ENCODE measurements at regions not wholly inside any gene's neighbourhood (a gene's known extent, or its start where the extent isn't known, plus 50 kb on each side); places are given as distances from the start of the nearest gene placed in this dataset.

- Mint-ChIP-seq H3K27me3 (ENCODE audit: low read depth) (no peaks in the 10 kb centered on the region), H3K4me1 (ENCODE audit: low read depth) (no peaks in the 10 kb centered on the region), H3K36me3 (ENCODE audit: low read depth) (no peaks in the 10 kb centered on the region), H3K27ac (no peak overlapping the region), H3K4me3 (no peak overlapping the region), H3K9me3 (no peaks in the 10 kb centered on the region)
- no peak for DNase-seq (ENCODE audit: low spot score)
Measured at GRCh38 chr10:130958981-130959751, 352.4 kb downstream of the TCERG1L start.

GRCh38 chr10:130959752-130960195, 351.7 kb downstream of the TCERG1L start:
- DNase-seq (ENCODE audit: low spot score): no peak
- Mint-ChIP-seq H3K27ac (no peak overlapping the region), H3K27me3 (ENCODE audit: low read depth) (no peaks in the 10 kb centered on the region), H3K36me3 (ENCODE audit: low read depth) (no peaks in the 10 kb centered on the region), H3K4me1 (ENCODE audit: low read depth) (no peaks in the 10 kb centered on the region), H3K9me3 (no peaks in the 10 kb centered on the region), H3K4me3 (no peak overlapping the region)

- no peaks in the 10 kb centered on the region for H3K36me3 Mint-ChIP-seq (ENCODE audit: low read depth)
- H3K9me3 Mint-ChIP-seq: no peaks in the 10 kb centered on the region
- no peak overlapping the region for H3K4me3 Mint-ChIP-seq
- no peak overlapping the region for H3K27ac Mint-ChIP-seq
- no peaks in the 10 kb centered on the region for H3K4me1 Mint-ChIP-seq (ENCODE audit: low read depth)
- no peaks in the 10 kb centered on the region for H3K27me3 Mint-ChIP-seq (ENCODE audit: low read depth)
- DNase-seq (ENCODE audit: low spot score): no peak
Measured at GRCh38 chr10:130960531-130960930, 351.0 kb downstream of the TCERG1L start.

- no peak for DNase-seq (ENCODE audit: low spot score)
- Mint-ChIP-seq H3K9me3 (no peaks in the 10 kb centered on the region), H3K36me3 (ENCODE audit: low read depth) (no peaks in the 10 kb centered on the region), H3K4me3 (no peak overlapping the region), H3K4me1 (ENCODE audit: low read depth) (no peaks in the 10 kb centered on the region), H3K27ac (no peak overlapping the region), H3K27me3 (ENCODE audit: low read depth) (no peaks in the 10 kb centered on the region)
Measured at GRCh38 chr10:130961506-130962239, 349.8 kb downstream of the TCERG1L start.

GRCh38 chr10:130962240-130963051, 349.1 kb downstream of the TCERG1L start:
- Mint-ChIP-seq H3K9me3 (no peaks in the 10 kb centered on the region), H3K36me3 (ENCODE audit: low read depth) (no peaks in the 10 kb centered on the region)
- DNase-seq (ENCODE audit: low spot score): no peak

GRCh38 chr10:130963052-130963393, 348.5 kb downstream of the TCERG1L start:
- no peaks in the 10 kb centered on the region for H3K9me3 Mint-ChIP-seq
- no peak overlapping the region for H3K27ac Mint-ChIP-seq
- no peaks in the 10 kb centered on the region for H3K36me3 Mint-ChIP-seq (ENCODE audit: low read depth)
- H3K4me1 Mint-ChIP-seq (ENCODE audit: low read depth): no peaks in the 10 kb centered on the region
- no peak overlapping the region for H3K4me3 Mint-ChIP-seq
- H3K27me3 Mint-ChIP-seq (ENCODE audit: low read depth): no peaks in the 10 kb centered on the region
- DNase-seq (ENCODE audit: low spot score): no peak

More at GRCh38 chr10:130962240-130963051, 349.1 kb downstream of the TCERG1L start:
- no peaks in the 10 kb centered on the region for H3K4me1 Mint-ChIP-seq (ENCODE audit: low read depth)
- H3K27me3 Mint-ChIP-seq (ENCODE audit: low read depth): no peaks in the 10 kb centered on the region
- H3K27ac Mint-ChIP-seq: no peak overlapping the region
- no peak overlapping the region for H3K4me3 Mint-ChIP-seq

- no peak overlapping the region for H3K4me3 Mint-ChIP-seq
Measured at GRCh38 chr10:130963786-130964522, 347.6 kb downstream of the TCERG1L start.

GRCh38 chr10:130964771-130965170, 346.8 kb downstream of the TCERG1L start:
- H3K36me3 Mint-ChIP-seq (ENCODE audit: low read depth): no peaks in the 10 kb centered on the region
- no peak for DNase-seq (ENCODE audit: low spot score)
- H3K9me3 Mint-ChIP-seq: no peaks in the 10 kb centered on the region
- H3K4me3 Mint-ChIP-seq: no peak overlapping the region
- no peaks in the 10 kb centered on the region for H3K4me1 Mint-ChIP-seq (ENCODE audit: low read depth)
- no peaks in the 10 kb centered on the region for H3K27me3 Mint-ChIP-seq (ENCODE audit: low read depth)
- H3K27ac Mint-ChIP-seq: no peak overlapping the region

More at GRCh38 chr10:130963786-130964522, 347.6 kb downstream of the TCERG1L start:
- H3K36me3 Mint-ChIP-seq (ENCODE audit: low read depth): no peaks in the 10 kb centered on the region
- no peak for DNase-seq (ENCODE audit: low spot score)
- no peaks in the 10 kb centered on the region for H3K4me1 Mint-ChIP-seq (ENCODE audit: low read depth)
- H3K27ac Mint-ChIP-seq: no peak overlapping the region
- H3K27me3 Mint-ChIP-seq (ENCODE audit: low read depth): no peaks in the 10 kb centered on the region
- H3K9me3 Mint-ChIP-seq: no peaks in the 10 kb centered on the region

- no peak overlapping the region for H3K27ac Mint-ChIP-seq
- no peaks in the 10 kb centered on the region for H3K27me3 Mint-ChIP-seq (ENCODE audit: low read depth)
- H3K4me3 Mint-ChIP-seq: no peak overlapping the region
- no peaks in the 10 kb centered on the region for H3K9me3 Mint-ChIP-seq
- no peaks in the 10 kb centered on the region for H3K4me1 Mint-ChIP-seq (ENCODE audit: low read depth)
- H3K36me3 Mint-ChIP-seq (ENCODE audit: low read depth): no peaks in the 10 kb centered on the region
- no peak for DNase-seq (ENCODE audit: low spot score)
Measured at GRCh38 chr10:130967161-130967560, 344.4 kb downstream of the TCERG1L start.

- no peak overlapping the region for H3K27ac Mint-ChIP-seq
- H3K4me1 Mint-ChIP-seq (ENCODE audit: low read depth): no peaks in the 10 kb centered on the region
- no peaks in the 10 kb centered on the region for H3K27me3 Mint-ChIP-seq (ENCODE audit: low read depth)
- H3K4me3 Mint-ChIP-seq: no peak overlapping the region
- DNase-seq (ENCODE audit: low spot score): no peak
- H3K36me3 Mint-ChIP-seq (ENCODE audit: low read depth): no peaks in the 10 kb centered on the region
- no peaks in the 10 kb centered on the region for H3K9me3 Mint-ChIP-seq
Measured at GRCh38 chr10:130967784-130968183, 343.7 kb downstream of the TCERG1L start.

- no peaks in the 10 kb centered on the region for H3K9me3 Mint-ChIP-seq
- no peaks in the 10 kb centered on the region for H3K4me1 Mint-ChIP-seq (ENCODE audit: low read depth)
- H3K36me3 Mint-ChIP-seq (ENCODE audit: low read depth): no peaks in the 10 kb centered on the region
- no peak overlapping the region for H3K27ac Mint-ChIP-seq
- no peak overlapping the region for H3K4me3 Mint-ChIP-seq
- H3K27me3 Mint-ChIP-seq (ENCODE audit: low read depth): no peaks in the 10 kb centered on the region
- DNase-seq (ENCODE audit: low spot score): no peak
Measured at GRCh38 chr10:130968511-130968910, 343.0 kb downstream of the TCERG1L start.

GRCh38 chr10:130968964-130969363, 342.6 kb downstream of the TCERG1L start:
- no peak overlapping the region for H3K27ac Mint-ChIP-seq
- H3K4me3 Mint-ChIP-seq: no peak overlapping the region
- no peaks in the 10 kb centered on the region for H3K27me3 Mint-ChIP-seq (ENCODE audit: low read depth)
- no peaks in the 10 kb centered on the region for H3K9me3 Mint-ChIP-seq
- no peaks in the 10 kb centered on the region for H3K4me1 Mint-ChIP-seq (ENCODE audit: low read depth)
- H3K36me3 Mint-ChIP-seq (ENCODE audit: low read depth): no peaks in the 10 kb centered on the region
- DNase-seq (ENCODE audit: low spot score): no peak

- Mint-ChIP-seq H3K9me3 (no peaks in the 10 kb centered on the region), H3K4me1 (ENCODE audit: low read depth) (no peaks in the 10 kb centered on the region)
Measured at GRCh38 chr10:130969700-130970099, 341.8 kb downstream of the TCERG1L start.

More at GRCh38 chr10:130969700-130970099, 341.8 kb downstream of the TCERG1L start:
- Mint-ChIP-seq H3K36me3 (ENCODE audit: low read depth) (no peaks in the 10 kb centered on the region), H3K27ac (no peak overlapping the region), H3K4me3 (no peak overlapping the region), H3K27me3 (ENCODE audit: low read depth) (no peaks in the 10 kb centered on the region)
- no peak for DNase-seq (ENCODE audit: low spot score)
